IMR-90 (cell line): ENCODE measurements at regions not wholly inside any gene's neighbourhood (a gene's known extent, or its start where the extent isn't known, plus 50 kb on each side); places are given as distances from the start of the nearest gene placed in this dataset.

Experiments
- ATAC-seq: fragments of 200-7000 bp; cut with Tn5 transposase; 2 replicates; pipeline ENCODE4 v1.9.1; 2020; ENCODE audit warnings: low read depth, mild to moderate bottlenecking, moderate library complexity
- BruUV-seq: library from RNA; stranded (reverse); fragments of 400-500 nt; replicated peaks from 2 replicates; lab custom pipeline; 2021; lab: Mats Ljungman, UMichigan
- CTCF ChIA-PET: fragments of 300-600 bp; formaldehyde crosslinking; extraction: SDS; loops from one replicate; lab custom pipeline; 2021; ENCODE audit warnings: antibody characterized with exemption; lab: Yijun Ruan, JAX
- POLR2A ChIA-PET: fragments of 300-600 bp; sonication (Branson Sonifier 250); formaldehyde crosslinking; loops from one replicate; lab custom pipeline; 2022; ENCODE audit warnings: antibody characterized with exemption; ENCODE audit not compliant: unreplicated experiment; lab: Charles Lee
- DNase-seq: peaks from one replicate; pipeline ENCODE4 v3.0.0; 2013
- H2AFZ ChIP-seq: replicated peaks from 2 replicates; pipeline ENCODE3; 2013; ENCODE audit warnings: low read length, mild to moderate bottlenecking; ENCODE audit not compliant: poor library complexity
- H2AK5ac ChIP-seq: 2 replicates; pipeline ENCODE4 v1.6.1; 2013; ENCODE audit warnings: low read depth, low read length, inconsistent platforms
- H2AK9ac ChIP-seq: replicated peaks from 2 replicates; pipeline ENCODE3; 2013; ENCODE audit warnings: mild to moderate bottlenecking, low read depth, low read length, moderate library complexity; ENCODE audit not compliant: poor library complexity
- H2BK120ac ChIP-seq: 2 replicates; pipeline ENCODE4 v1.6.1; 2013; ENCODE audit warnings: low read depth, low read length, inconsistent platforms
- H2BK15ac ChIP-seq: 3 replicates; pipeline ENCODE4 v1.6.1; 2013; ENCODE audit warnings: low read depth, low read length, inconsistent platforms
- H2BK20ac ChIP-seq: 2 replicates; pipeline ENCODE4 v1.6.1; 2013; ENCODE audit warnings: low read depth, mild to moderate bottlenecking, inconsistent platforms, low read length, moderate library complexity
- H2BK5ac ChIP-seq: 2 replicates; pipeline ENCODE4 v1.6.1; 2013; ENCODE audit warnings: mild to moderate bottlenecking, low read depth, low read length, inconsistent platforms; ENCODE audit not compliant: poor library complexity, severe bottlenecking
- H3K14ac ChIP-seq: replicated peaks from 2 replicates; pipeline ENCODE4 v1.6.1; 2013; ENCODE audit warnings: low read depth, low read length, inconsistent platforms
- H3K18ac ChIP-seq: 2 replicates; pipeline ENCODE4 v1.6.1; 2013; ENCODE audit warnings: low read depth, low read length, control low read depth
- H3K23ac ChIP-seq: 2 replicates; pipeline ENCODE4 v1.6.1; 2013; ENCODE audit warnings: low read depth, low read length, inconsistent platforms
- H3K27ac ChIP-seq: 2 replicates; pipeline ENCODE4 v1.5.1; 2013; ENCODE audit warnings: mild to moderate bottlenecking, control low read depth, low read length; ENCODE audit not compliant: insufficient read depth
- H3K27me3 ChIP-seq: 2 replicates; pipeline ENCODE4 v1.6.1; 2013; ENCODE audit warnings: low read length; ENCODE audit not compliant: control insufficient read depth, insufficient read depth
- H3K36me3 ChIP-seq: 2 replicates; pipeline ENCODE4 v1.6.1; 2013; ENCODE audit warnings: low read length, mixed read lengths; ENCODE audit not compliant: control insufficient read depth, insufficient read depth
- H3K4ac ChIP-seq: 2 replicates; pipeline ENCODE4 v1.6.1; 2013; ENCODE audit warnings: low read depth, low read length, inconsistent platforms
- H3K4me1 ChIP-seq: 2 replicates; pipeline ENCODE4 v1.6.1; 2013; ENCODE audit warnings: low read length, mixed read lengths; ENCODE audit not compliant: control insufficient read depth, insufficient read depth
- H3K4me2 ChIP-seq: 2 replicates; pipeline ENCODE4 v1.6.1; 2013; ENCODE audit warnings: low read depth, mild to moderate bottlenecking, control low read depth, low read length, moderate library complexity
- H3K4me3 ChIP-seq: 2 replicates; pipeline ENCODE4 v1.5.1; 2013; ENCODE audit warnings: low read depth, mild to moderate bottlenecking, control low read depth, low read length, moderate library complexity; ENCODE audit not compliant: insufficient read depth
- H3K56ac ChIP-seq: 2 replicates; pipeline ENCODE4 v1.6.1; 2013; ENCODE audit warnings: low read length, inconsistent platforms; ENCODE audit not compliant: insufficient read depth; ENCODE audit errors: extremely low read depth
- H3K79me1 ChIP-seq, 2 experiments: 2 replicates each; pipeline ENCODE4 v1.6.1; 2013; ENCODE audit warnings: low read length in 2 of 2, inconsistent platforms in 1 of 2, low read depth in 1 of 2
- H3K9ac ChIP-seq: 2 replicates; pipeline ENCODE4 v1.6.1; 2013; ENCODE audit warnings: low read depth, low read length, control low read depth
- H3K9me1 ChIP-seq: 2 replicates; pipeline ENCODE4 v1.6.1; 2013; ENCODE audit warnings: low read length, inconsistent platforms; ENCODE audit not compliant: insufficient read depth
- H3K9me3 ChIP-seq: 2 replicates; pipeline ENCODE4 v1.6.1; 2013; ENCODE audit warnings: low read length; ENCODE audit not compliant: control insufficient read depth, insufficient read depth
- H4K20me1 ChIP-seq: 2 replicates; pipeline ENCODE4 v1.6.1; 2013; ENCODE audit warnings: low read length, inconsistent platforms; ENCODE audit not compliant: insufficient read depth
- H4K5ac ChIP-seq: 2 replicates; pipeline ENCODE4 v1.6.1; 2013; ENCODE audit warnings: mild to moderate bottlenecking, low read depth, low read length, control low read depth
- H4K8ac ChIP-seq, 2 experiments: 2 replicates each; pipeline ENCODE4 v1.6.1; 2013; ENCODE audit warnings: low read depth in 2 of 2, low read length in 2 of 2, control low read depth in 1 of 2, inconsistent platforms in 1 of 2
- H4K91ac ChIP-seq: 2 replicates; pipeline ENCODE4 v1.6.1; 2013; ENCODE audit warnings: low read depth, low read length, inconsistent platforms; ENCODE audit not compliant: insufficient read depth
- CEBPB ChIP-seq: IDR thresholded peaks from 2 replicates; pipeline ENCODE4 v1.6.1; 2012; ENCODE audit warnings: low read depth, low read length, improper control_type of control experiment
- POLR2A ChIP-seq: IDR thresholded peaks from 2 replicates; pipeline ENCODE4 v1.6.1; 2012; ENCODE audit warnings: mild to moderate bottlenecking, low read depth, low read length
- WGBS, 2 experiments: methylation state at CpG; one replicate each; pipeline versions ENCODE4 v1.1.5 to v1.1.7; 2013; ENCODE audit warnings: missing lambda C conversion rate in 2 of 2; ENCODE audit not compliant: insufficient read length in 1 of 2; ENCODE audit errors: extremely low coverage in 2 of 2; 5-methylcytosine and 5-hydroxymethylcytosine counted together
- dilution Hi-C: fragments of 300-500 bp; cut with HindIII; formaldehyde crosslinking; loops from one replicate; pipeline ENCODE4 v1.14.3; 2018; ENCODE audit warnings: low sequenced_read_pairs; ENCODE audit not compliant: unreplicated experiment
- in situ Hi-C: fragments of 300-500 bp; cut with MboI; formaldehyde crosslinking; loops from 3 replicates; pipeline ENCODE4 v1.14.3; 2019; ENCODE audit warnings: low sequenced_read_pairs, inconsistent platforms, mixed read lengths
- intact Hi-C: fragments of 100-400 bp; cut with micrococcal nuclease; formaldehyde crosslinking; loops from 2 replicates; pipeline ENCODE4 v1.10.0; 2022

GRCh38 chrX:51803833-51804232, 60.6 kb downstream of the GSPT2 start:
- no peaks in the 10 kb centered on the region for H3K9me3 ChIP-seq
- no peak overlapping the region for H3K4ac ChIP-seq
- H3K36me3 ChIP-seq: no peaks in the 10 kb centered on the region
- H2BK20ac ChIP-seq: no peak overlapping the region
- no peak overlapping the region for H2BK15ac ChIP-seq
- intact Hi-C loops: loop anchor here (2.0 kb wide), 1 partner anchor 89 kb away; the partner anchor contains the start of gene MAGED1
- H3K9ac ChIP-seq: no peak overlapping the region
- H3K4me1 ChIP-seq: no peaks in the 10 kb centered on the region
- ChIA-PET CTCF (no interaction called here), POLR2A (no interaction called here)
- dilution Hi-C loops: no loop called here
- BruUV-seq: no TSS peak
- H4K91ac ChIP-seq: no peak overlapping the region
- H4K5ac ChIP-seq: no peak overlapping the region
- no peak overlapping the region for H2AK9ac ChIP-seq
- H3K79me1 ChIP-seq: peaks cover 0 to 5% of the 10 kb centered on the region in 2 experiments; a peak in 2 of 4 replicates
- no peaks in the 10 kb centered on the region for H4K20me1 ChIP-seq
- in situ Hi-C loops: no loop called here
- no peaks in the 10 kb centered on the region for H3K9me1 ChIP-seq
- no peak for DNase-seq
- H3K23ac ChIP-seq: no peak overlapping the region
- no peak overlapping the region for H2AK5ac ChIP-seq
- ATAC-seq: no peak
- H3K4me2 ChIP-seq: no peak overlapping the region; the same call in 1 of the 2 replicates
- H3K4me3 ChIP-seq: no peak overlapping the region
- WGBS, 2 experiments: no CpG with 5 or more reads among the region's 3 CpGs
- no peak overlapping the region for H3K56ac ChIP-seq
- H3K27ac ChIP-seq: no peak overlapping the region
- no peak overlapping the region for H3K18ac ChIP-seq
- no peak overlapping the region for H2AFZ ChIP-seq
- no peaks in the 10 kb centered on the region for H3K27me3 ChIP-seq
- no peak overlapping the region for H4K8ac ChIP-seq
- no peak overlapping the region for H2BK120ac ChIP-seq
- TF ChIP-seq CEBPB (peak; percentile 78), POLR2A (no peak)
- H2BK5ac ChIP-seq: no peak overlapping the region
- H3K14ac ChIP-seq: no peak overlapping the region
